ENCODE measurements at regions not wholly inside any gene's neighbourhood (a gene's known extent, or its start where the extent isn't known, plus 50 kb on each side); places are given as distances from the start of the nearest gene placed in this dataset.

DNA sequence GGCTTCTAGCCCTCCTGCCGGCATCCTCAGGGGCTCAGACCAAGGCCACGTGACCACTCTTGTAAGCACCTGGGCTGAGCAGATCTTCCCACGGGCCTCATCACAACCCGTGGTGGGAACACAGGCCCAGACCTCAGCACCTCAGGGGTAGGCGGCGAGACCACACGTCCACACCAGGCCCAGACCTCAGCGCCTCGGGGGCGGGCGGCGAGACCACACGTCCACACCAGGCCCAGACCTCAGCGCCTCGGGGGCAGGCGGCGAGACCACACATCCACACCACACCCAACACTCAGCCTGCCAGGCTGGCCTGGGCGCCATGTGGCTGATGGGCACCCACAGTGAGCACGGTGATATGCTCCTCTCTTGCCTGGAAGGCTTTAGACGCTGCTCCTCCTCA, 334.4 kb upstream of the SALL3 start:
- DNase-seq, result peak in 1 of 2 donors; percentile 43
- no peaks in the 10 kb centered on the region for H3K9me3 ChIP-seq
- H3K36me3 ChIP-seq, result no peaks in the 10 kb centered on the region
- H3K4me3 ChIP-seq, result no peak overlapping the region
- TF ChIP-seq CTCF (IDR thresholded peaks at IDR 0.05), result no peak
- no peaks in the 10 kb centered on the region for H3K4me1 ChIP-seq
- H3K27me3 ChIP-seq, result no peaks in the 10 kb centered on the region
- intact Hi-C loops (cut with DNase I; ENCODE audit: low total_unique reads), result no loop called here
- H3K27ac ChIP-seq, result no peak overlapping the region

- no peak for DNase-seq
- no peaks in the 10 kb centered on the region for H3K27me3 ChIP-seq
- no peak overlapping the region for H3K4me3 ChIP-seq
- TF ChIP-seq CTCF (IDR thresholded peaks at IDR 0.05), result no peak
- H3K9me3 ChIP-seq, result peaks cover 0 to 7% (median 0%) of the 10 kb centered on the region in 3 donors
- no peak overlapping the region for H3K27ac ChIP-seq
- H3K36me3 ChIP-seq, result no peaks in the 10 kb centered on the region
- intact Hi-C loops (cut with DNase I; ENCODE audit: low total_unique reads), result no loop called here
- H3K4me1 ChIP-seq, result no peaks in the 10 kb centered on the region
Measured at GRCh38 chr18:78647018-78647417, 332.6 kb upstream of the SALL3 start.

- intact Hi-C loops (cut with DNase I; ENCODE audit: low total_unique reads), result no loop called here
Measured at GRCh38 chr18:78649421-78649820, 330.2 kb upstream of the SALL3 start.

DNA sequence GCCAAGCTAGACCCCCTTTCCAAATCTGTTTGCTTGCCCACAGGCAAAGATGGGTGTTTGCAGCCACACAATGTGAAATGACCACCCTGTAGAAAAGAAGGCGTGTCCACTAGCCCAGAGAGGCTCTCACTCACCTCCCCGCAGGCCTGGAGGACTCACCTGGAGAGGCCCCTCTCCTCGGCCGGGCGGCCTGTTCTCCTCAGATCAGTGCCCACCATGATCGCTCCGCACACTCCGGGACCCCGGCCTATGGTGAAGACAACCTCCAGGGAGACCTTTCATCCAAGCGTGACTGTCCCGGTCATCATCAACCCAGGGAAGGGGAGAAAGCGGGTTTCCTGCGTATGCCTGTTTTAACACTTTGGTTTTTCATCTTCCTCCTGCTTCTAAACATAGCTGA, 328.7 kb upstream of the SALL3 start:
- no peaks in the 10 kb centered on the region for H3K4me1 ChIP-seq
- DNase-seq, result no peak
- H3K27ac ChIP-seq, result no peak overlapping the region
- TF ChIP-seq CTCF (IDR thresholded peaks at IDR 0.05), result no peak
- intact Hi-C loops (cut with DNase I; ENCODE audit: low total_unique reads), result no loop called here
- H3K9me3 ChIP-seq, result peaks cover 0 to 19% (median 4%) of the 10 kb centered on the region in 3 donors
- H3K27me3 ChIP-seq, result no peaks in the 10 kb centered on the region
- no peaks in the 10 kb centered on the region for H3K36me3 ChIP-seq
- H3K4me3 ChIP-seq, result no peak overlapping the region

More at GRCh38 chr18:78649421-78649820, 330.2 kb upstream of the SALL3 start:
- peak in 1 of 2 donors; percentile 48 for DNase-seq
- H3K27ac ChIP-seq, result no peak overlapping the region
- no peaks in the 10 kb centered on the region for H3K4me1 ChIP-seq
- H3K27me3 ChIP-seq, result no peaks in the 10 kb centered on the region
- TF ChIP-seq CTCF (IDR thresholded peaks at IDR 0.05), result no peak
- H3K4me3 ChIP-seq, result no peak overlapping the region
- no peaks in the 10 kb centered on the region for H3K36me3 ChIP-seq
- H3K9me3 ChIP-seq, result peaks cover 0 to 19% (median 4%) of the 10 kb centered on the region in 3 donors

DNA sequence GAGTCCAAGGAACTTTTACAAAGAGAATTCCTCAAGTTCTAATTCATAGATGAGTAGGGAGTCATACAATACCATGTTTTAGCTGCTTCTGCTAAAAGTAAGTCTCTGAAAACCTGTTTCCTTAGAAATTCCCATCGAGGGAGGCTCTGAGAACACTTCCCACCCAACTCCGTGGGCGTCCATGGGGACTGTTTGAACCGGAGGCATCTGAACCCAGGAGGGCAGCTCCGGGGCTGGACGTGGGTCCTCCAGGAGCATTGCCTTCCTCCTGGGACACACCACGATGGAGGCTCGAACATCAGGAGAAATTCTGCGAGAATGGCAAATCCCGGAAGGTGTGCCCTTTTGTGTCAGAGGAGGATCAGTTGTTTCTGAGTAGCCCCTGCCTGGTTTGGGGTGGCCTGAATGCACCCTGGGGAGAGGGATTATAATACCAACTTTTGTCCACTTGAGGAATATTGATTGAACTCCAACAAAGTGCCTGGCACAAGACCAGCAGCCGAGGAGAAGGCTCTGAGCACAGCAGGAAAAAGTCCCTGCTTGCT, 327.5 kb upstream of the SALL3 start:
- intact Hi-C loops (cut with DNase I; ENCODE audit: low total_unique reads), result no loop called here
- H3K4me1 ChIP-seq, result no peaks in the 10 kb centered on the region
- no peak for TF ChIP-seq CTCF (IDR thresholded peaks at IDR 0.05)
- DNase-seq, result no peak
- H3K27me3 ChIP-seq, result no peaks in the 10 kb centered on the region
- no peaks in the 10 kb centered on the region for H3K36me3 ChIP-seq
- H3K9me3 ChIP-seq, result peaks cover 0 to 19% (median 4%) of the 10 kb centered on the region in 3 donors
- H3K4me3 ChIP-seq, result no peak overlapping the region
- no peak overlapping the region for H3K27ac ChIP-seq

GRCh38 chr18:78655921-78656320, 323.7 kb upstream of the SALL3 start:
- H3K4me1 ChIP-seq, result no peaks in the 10 kb centered on the region
- no peak overlapping the region for H3K27ac ChIP-seq
- intact Hi-C loops (cut with DNase I; ENCODE audit: low total_unique reads), result no loop called here
- no peaks in the 10 kb centered on the region for H3K36me3 ChIP-seq
- no peak overlapping the region for H3K4me3 ChIP-seq
- no peak for DNase-seq
- peaks cover 0 to 9% of the 10 kb centered on the region in 2 donors for H3K27me3 ChIP-seq
- no peak for TF ChIP-seq CTCF (IDR thresholded peaks at IDR 0.05)
- H3K9me3 ChIP-seq, result peaks cover 0 to 19% (median 4%) of the 10 kb centered on the region in 3 donors
